ENCODE measurements at regions not wholly inside any gene's neighbourhood (a gene's known extent, or its start where the extent isn't known, plus 50 kb on each side); places are given as distances from the start of the nearest gene placed in this dataset.

DNA sequence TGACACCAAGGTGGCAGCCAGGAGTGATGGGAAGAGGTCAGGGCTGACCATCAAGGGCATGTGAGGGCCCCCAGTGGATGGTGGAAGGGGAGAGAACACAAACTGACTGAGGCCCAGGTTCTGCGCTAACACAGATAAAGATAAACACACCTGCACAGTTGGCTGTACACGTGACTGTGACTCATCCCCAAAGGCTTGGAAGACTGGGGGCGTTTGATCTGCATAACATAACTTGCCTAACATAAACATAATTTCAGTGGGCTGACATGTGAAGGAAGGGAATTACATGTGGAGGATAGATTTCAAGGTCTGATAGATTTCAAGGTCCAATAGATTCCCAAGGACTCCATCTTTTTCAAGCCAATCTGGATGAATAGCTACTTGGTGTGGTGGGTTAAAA lies 100.9 kb upstream of the TNRC6C start:
- DNase-seq = no peak
- H3K27me3 ChIP-seq = no peaks in the 10 kb centered on the region

DNA sequence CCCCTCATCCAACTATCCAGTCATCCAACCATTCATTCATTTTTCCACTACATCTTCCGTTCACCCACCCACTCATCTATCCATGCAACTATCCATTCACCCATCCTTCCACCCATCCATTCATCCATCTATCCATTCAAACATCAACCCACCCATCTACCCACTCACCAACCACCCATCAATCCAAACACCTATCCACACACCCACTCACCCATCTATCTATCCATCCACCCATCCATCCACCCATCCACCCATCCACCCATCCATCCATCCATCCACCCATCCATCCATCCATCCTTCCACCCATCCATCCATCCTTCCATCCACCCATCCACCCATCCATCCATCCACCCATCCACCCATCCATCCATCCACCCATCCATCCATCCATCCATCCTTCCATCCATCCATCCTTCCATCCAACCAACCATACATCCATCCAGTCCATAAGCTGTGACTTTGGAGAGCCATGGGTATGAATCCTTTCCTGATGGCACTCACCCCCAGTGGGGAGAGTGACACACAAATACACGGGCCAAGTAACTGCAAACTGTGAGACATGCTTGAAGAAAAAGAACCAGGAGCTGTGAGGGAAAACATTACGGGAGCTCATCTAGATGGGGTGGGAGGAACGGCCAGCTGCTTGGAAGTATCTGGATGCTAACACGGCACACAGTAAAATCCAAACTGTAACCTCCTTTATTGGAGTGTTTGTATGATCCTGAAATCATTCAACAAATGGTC lies 100.0 kb upstream of the TNRC6C start:
- no peaks in the 10 kb centered on the region for H3K27me3 ChIP-seq
- DNase-seq = no peak
- no peaks in the 10 kb centered on the region for H3K36me3 ChIP-seq
- no peaks in the 10 kb centered on the region for H3K9me3 ChIP-seq
- no peak overlapping the region for H3K4me3 ChIP-seq

More for the DNA sequence above, 100.9 kb upstream of the TNRC6C start:
- Histone ChIP-seq H3K9me3 (no peaks in the 10 kb centered on the region), H3K36me3 (no peaks in the 10 kb centered on the region), H3K4me3 (no peak overlapping the region)

DNA sequence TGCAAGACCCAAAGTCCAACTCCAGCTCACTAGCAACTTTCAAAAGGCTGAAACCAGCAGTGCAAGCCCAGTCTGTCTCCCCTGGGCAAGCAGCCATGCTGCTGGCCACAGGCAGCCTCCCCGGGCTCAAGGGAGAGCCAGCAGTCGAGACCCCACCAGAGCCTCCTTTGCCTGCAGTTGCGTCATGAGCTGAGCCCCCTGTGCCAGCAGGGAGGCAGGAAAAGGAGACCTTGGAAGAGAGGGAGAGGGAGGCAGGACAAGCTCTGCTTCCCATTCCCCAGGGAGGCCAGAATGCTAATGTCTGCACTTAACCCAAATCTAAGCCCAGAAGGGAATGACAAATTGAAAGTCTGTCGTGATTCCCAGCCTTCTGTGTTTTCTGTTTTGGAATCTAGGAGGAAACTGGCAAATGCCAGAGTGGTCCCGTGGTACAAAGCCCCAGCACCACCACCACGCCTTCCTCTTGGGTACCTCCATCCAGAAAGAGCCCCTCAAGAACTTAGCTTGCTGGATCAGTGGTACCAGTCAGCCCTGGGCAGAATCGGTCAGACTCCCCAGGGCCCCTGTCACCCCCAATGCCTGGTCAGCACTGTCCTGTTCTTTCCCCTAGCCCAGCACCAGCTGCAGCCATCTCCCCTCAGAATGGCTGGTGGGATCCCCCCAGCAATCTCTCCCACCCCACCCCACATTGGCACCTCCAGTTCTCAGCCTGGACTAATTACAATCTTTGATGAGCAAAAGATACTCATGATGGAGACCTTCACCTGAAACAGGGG lies 99.3 kb upstream of the TNRC6C start:
- Histone ChIP-seq H3K4me3 (no peak overlapping the region), H3K9me3 (no peaks in the 10 kb centered on the region), H3K36me3 (no peaks in the 10 kb centered on the region), H3K27me3 (no peaks in the 10 kb centered on the region)
- no peak for DNase-seq

- Histone ChIP-seq H3K36me3 (no peaks in the 10 kb centered on the region), H3K4me3 (no peak overlapping the region), H3K9me3 (no peaks in the 10 kb centered on the region), H3K27me3 (no peaks in the 10 kb centered on the region)
- DNase-seq = no peak
These were observed 97.3 kb upstream of the TNRC6C start for GRCh38 chr17:77861133-77861695.

DNA sequence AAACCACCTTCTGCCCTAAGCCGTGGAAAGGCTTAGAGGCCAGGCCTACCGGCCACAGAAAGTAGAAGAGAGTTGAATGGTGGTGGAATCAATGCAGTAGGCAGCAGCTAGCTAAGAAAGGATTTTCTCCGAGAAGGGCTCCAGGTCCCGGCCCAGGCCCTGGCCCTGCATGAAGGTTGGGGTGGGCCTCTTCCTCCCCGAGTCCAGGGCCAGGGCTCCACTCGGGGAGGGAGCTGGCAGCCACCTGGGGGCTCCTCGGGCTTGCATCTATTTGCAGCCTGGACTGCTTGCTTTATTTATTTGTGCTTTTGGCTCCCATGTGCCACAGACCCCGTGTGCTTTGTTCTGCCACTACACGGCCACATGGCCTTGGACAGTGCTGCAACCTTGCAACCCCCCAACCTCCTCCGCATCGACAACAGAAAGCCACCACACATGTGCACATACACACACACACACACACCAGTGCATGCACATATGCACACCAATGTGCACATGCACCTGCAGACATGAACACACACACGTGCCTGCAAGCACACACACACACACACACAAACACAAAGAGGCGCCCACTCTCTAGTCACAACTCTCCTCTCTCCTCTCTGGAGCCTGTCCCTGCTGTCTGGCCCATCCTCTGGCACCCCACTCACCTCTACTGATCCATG lies 96.4 kb upstream of the TNRC6C start:
- no peak overlapping the region for H3K4me3 ChIP-seq
- H3K27me3 ChIP-seq = no peaks in the 10 kb centered on the region
- H3K9me3 ChIP-seq = no peaks in the 10 kb centered on the region
- no peak for DNase-seq
- no peaks in the 10 kb centered on the region for H3K36me3 ChIP-seq

- H3K36me3 ChIP-seq = no peaks in the 10 kb centered on the region
- peak; percentile 30 for DNase-seq
- H3K9me3 ChIP-seq = no peaks in the 10 kb centered on the region
- H3K27me3 ChIP-seq = no peaks in the 10 kb centered on the region
- H3K4me3 ChIP-seq = no peak overlapping the region
These were observed 95.4 kb upstream of the TNRC6C start for GRCh38 chr17:77862890-77863813.

- Histone ChIP-seq H3K4me3 (no peak overlapping the region), H3K36me3 (no peaks in the 10 kb centered on the region), H3K9me3 (no peaks in the 10 kb centered on the region), H3K27me3 (no peaks in the 10 kb centered on the region)
- no peak for DNase-seq
These were observed 94.7 kb upstream of the TNRC6C start for GRCh38 chr17:77863814-77864161.

GRCh38 chr17:77864234-77865111 lies 94.0 kb upstream of the TNRC6C start:
- H3K36me3 ChIP-seq = no peaks in the 10 kb centered on the region
- DNase-seq = no peak
- no peaks in the 10 kb centered on the region for H3K9me3 ChIP-seq
- H3K4me3 ChIP-seq = no peak overlapping the region
- H3K27me3 ChIP-seq = no peaks in the 10 kb centered on the region

DNA sequence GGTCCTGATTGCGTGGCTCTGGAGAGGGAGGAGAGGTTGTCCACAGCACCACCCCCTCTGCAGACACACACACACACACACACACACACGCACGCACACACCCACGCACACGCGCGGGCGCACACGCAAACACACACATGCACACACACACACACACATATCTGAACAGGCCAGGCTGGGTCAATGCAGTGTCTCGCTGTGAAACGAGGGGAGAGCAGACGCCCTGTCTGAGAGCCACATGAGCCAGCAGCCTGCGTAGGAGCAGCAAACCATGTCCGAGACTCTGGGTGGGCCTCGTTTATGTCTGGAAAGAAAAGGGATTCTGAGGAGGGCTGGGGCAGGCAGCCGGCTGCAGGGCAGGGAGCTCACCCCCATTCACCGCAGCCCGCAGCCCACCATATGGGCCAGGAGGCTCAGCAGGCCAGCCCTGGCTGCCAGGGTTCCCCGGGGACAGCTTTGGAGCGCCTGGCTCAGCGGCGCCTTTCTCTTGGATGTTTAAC lies 93.3 kb upstream of the TNRC6C start:
- H3K9me3 ChIP-seq = no peaks in the 10 kb centered on the region
- no peak overlapping the region for H3K4me3 ChIP-seq
- no peaks in the 10 kb centered on the region for H3K36me3 ChIP-seq
- no peak for DNase-seq
- H3K27me3 ChIP-seq = no peaks in the 10 kb centered on the region

- no peak for DNase-seq
- Histone ChIP-seq H3K27me3 (no peaks in the 10 kb centered on the region), H3K9me3 (no peaks in the 10 kb centered on the region), H3K36me3 (no peaks in the 10 kb centered on the region), H3K4me3 (no peak overlapping the region)
These were observed 92.8 kb upstream of the TNRC6C start for GRCh38 chr17:77865716-77866115.

- Histone ChIP-seq H3K9me3 (no peaks in the 10 kb centered on the region), H3K27me3 (no peaks in the 10 kb centered on the region), H3K4me3 (no peak overlapping the region), H3K36me3 (no peaks in the 10 kb centered on the region)
- no peak for DNase-seq
These were observed 91.2 kb upstream of the TNRC6C start for GRCh38 chr17:77867308-77867781.

- Histone ChIP-seq H3K27me3 (no peaks in the 10 kb centered on the region), H3K36me3 (no peaks in the 10 kb centered on the region), H3K9me3 (no peaks in the 10 kb centered on the region), H3K4me3 (no peak overlapping the region)
- DNase-seq = no peak
These were observed 90.4 kb upstream of the TNRC6C start for GRCh38 chr17:77867976-77868713.

DNA sequence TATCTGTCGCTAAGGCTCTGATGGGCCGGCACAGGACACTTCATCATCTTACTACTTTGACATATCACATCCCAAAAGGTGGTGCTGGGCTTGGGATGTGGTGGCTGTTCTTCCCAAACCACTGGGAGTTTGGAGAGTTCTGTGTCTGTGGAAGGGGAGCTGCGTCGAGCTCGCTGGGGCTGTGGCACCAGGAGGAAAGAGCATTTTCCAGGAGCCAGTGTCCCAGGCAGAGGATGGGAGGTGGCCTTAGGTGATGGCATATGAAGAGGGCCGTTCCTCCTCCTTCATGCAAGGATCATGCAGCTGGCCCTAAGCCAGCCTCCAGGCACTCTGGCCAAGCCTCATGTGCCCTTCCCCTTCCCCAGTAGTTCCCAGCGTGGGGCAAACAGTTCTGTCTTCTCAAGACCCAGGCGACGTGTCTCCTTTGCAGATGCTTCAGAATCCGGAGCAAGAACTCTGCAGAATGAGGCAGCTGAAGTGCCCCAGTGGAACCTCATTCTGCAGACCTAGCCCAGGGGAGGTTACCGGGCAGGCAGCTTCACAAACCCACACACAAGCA lies 89.4 kb upstream of the TNRC6C start:
- no peak for DNase-seq
- H3K9me3 ChIP-seq = no peaks in the 10 kb centered on the region
- no peaks in the 10 kb centered on the region for H3K27me3 ChIP-seq
- H3K36me3 ChIP-seq = no peaks in the 10 kb centered on the region
- no peak overlapping the region for H3K4me3 ChIP-seq

DNA sequence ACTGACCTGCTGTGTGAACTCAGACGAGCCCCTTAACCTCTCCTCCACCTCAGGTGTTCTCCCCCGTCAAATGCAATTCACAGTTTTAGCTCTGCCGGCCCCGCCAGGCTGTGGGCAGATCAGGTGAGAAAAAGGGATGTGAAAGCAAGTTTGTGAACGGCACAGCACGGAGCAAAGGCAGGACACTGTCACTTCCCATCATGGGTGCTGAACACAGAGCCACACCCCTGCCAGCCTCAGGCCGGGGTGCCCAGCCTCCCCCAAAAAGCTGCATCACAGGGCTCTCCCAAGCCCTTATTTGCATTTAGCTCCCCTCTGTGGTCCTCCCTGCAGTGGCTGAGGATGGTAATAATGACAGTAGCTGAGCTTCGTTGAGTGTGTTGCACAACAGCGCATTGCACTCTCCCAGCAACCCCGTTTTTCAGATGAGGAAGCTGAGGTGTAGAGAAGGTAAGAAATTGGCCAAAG lies 88.8 kb upstream of the TNRC6C start:
- Histone ChIP-seq H3K9me3 (no peaks in the 10 kb centered on the region), H3K4me3 (no peak overlapping the region), H3K27me3 (no peaks in the 10 kb centered on the region), H3K36me3 (no peaks in the 10 kb centered on the region)
- DNase-seq = no peak

Measured in MG63 (cell line).